ENCODE measurements at regions not wholly inside any gene's neighbourhood (a gene's known extent, or its start where the extent isn't known, plus 50 kb on each side); places are given as distances from the start of the nearest gene placed in this dataset.

GRCh38 chr4:85106166-85106565, 139.7 kb upstream of the WDFY3 start:
- TF ChIP-seq, protein P1, sequence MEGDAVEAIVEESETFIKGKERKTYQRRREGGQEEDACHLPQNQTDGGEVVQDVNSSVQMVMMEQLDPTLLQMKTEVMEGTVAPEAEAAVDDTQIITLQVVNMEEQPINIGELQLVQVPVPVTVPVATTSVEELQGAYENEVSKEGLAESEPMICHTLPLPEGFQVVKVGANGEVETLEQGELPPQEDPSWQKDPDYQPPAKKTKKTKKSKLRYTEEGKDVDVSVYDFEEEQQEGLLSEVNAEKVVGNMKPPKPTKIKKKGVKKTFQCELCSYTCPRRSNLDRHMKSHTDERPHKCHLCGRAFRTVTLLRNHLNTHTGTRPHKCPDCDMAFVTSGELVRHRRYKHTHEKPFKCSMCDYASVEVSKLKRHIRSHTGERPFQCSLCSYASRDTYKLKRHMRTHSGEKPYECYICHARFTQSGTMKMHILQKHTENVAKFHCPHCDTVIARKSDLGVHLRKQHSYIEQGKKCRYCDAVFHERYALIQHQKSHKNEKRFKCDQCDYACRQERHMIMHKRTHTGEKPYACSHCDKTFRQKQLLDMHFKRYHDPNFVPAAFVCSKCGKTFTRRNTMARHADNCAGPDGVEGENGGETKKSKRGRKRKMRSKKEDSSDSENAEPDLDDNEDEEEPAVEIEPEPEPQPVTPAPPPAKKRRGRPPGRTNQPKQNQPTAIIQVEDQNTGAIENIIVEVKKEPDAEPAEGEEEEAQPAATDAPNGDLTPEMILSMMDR (IDR thresholded peaks at IDR 0.05; ENCODE audit: low read depth, low read length, missing input control) = no peak
- TF ChIP-seq, protein P2, sequence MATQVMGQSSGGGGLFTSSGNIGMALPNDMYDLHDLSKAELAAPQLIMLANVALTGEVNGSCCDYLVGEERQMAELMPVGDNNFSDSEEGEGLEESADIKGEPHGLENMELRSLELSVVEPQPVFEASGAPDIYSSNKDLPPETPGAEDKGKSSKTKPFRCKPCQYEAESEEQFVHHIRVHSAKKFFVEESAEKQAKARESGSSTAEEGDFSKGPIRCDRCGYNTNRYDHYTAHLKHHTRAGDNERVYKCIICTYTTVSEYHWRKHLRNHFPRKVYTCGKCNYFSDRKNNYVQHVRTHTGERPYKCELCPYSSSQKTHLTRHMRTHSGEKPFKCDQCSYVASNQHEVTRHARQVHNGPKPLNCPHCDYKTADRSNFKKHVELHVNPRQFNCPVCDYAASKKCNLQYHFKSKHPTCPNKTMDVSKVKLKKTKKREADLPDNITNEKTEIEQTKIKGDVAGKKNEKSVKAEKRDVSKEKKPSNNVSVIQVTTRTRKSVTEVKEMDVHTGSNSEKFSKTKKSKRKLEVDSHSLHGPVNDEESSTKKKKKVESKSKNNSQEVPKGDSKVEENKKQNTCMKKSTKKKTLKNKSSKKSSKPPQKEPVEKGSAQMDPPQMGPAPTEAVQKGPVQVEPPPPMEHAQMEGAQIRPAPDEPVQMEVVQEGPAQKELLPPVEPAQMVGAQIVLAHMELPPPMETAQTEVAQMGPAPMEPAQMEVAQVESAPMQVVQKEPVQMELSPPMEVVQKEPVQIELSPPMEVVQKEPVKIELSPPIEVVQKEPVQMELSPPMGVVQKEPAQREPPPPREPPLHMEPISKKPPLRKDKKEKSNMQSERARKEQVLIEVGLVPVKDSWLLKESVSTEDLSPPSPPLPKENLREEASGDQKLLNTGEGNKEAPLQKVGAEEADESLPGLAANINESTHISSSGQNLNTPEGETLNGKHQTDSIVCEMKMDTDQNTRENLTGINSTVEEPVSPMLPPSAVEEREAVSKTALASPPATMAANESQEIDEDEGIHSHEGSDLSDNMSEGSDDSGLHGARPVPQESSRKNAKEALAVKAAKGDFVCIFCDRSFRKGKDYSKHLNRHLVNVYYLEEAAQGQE (IDR thresholded peaks at IDR 0.05) = no peak
- TF ChIP-seq YY1 (IDR thresholded peaks at IDR 0.05) = no peak
